Osteoblast (primary cell): ENCODE measurements at regions not wholly inside any gene's neighbourhood (a gene's known extent, or its start where the extent isn't known, plus 50 kb on each side); places are given as distances from the start of the nearest gene placed in this dataset.

ENCODE experiments used
- DNase-seq: peaks from one replicate; pipeline ENCODE4 v3.0.0; 2011; ENCODE audit warnings: low spot score, mixed read lengths; ENCODE audit not compliant: insufficient read length; ENCODE audit errors: missing footprints
- H2AFZ ChIP-seq: 2 replicates; pipeline ENCODE4 v1.6.0; 2011; ENCODE audit warnings: mild to moderate bottlenecking, low read length
- H3K27ac ChIP-seq: 2 replicates; pipeline ENCODE4 v1.5.1; 2011; ENCODE audit warnings: mild to moderate bottlenecking, low read depth, low read length, moderate library complexity
- H3K27me3 ChIP-seq: 2 replicates; pipeline ENCODE4 v1.6.0; 2012; ENCODE audit warnings: mild to moderate bottlenecking, control low read depth, inconsistent platforms, low read length, moderate library complexity; ENCODE audit not compliant: insufficient read depth
- H3K36me3 ChIP-seq: 2 replicates; pipeline ENCODE4 v1.5.1; 2011; ENCODE audit warnings: mild to moderate bottlenecking, low read length, control low read depth, moderate library complexity; ENCODE audit not compliant: insufficient read depth
- H3K4me1 ChIP-seq: 2 replicates; pipeline ENCODE4 v1.5.1; 2011; ENCODE audit warnings: mild to moderate bottlenecking, low read length, control low read depth, moderate library complexity; ENCODE audit not compliant: insufficient read depth
- H3K4me2 ChIP-seq: 2 replicates; pipeline ENCODE4 v1.6.0; 2011; ENCODE audit warnings: mild to moderate bottlenecking, low read length; ENCODE audit not compliant: insufficient read depth
- H3K4me3 ChIP-seq: fragments of 200-600 bp; sonication (generic); 3 replicates; pipeline ENCODE4 v1.5.1; 2012; ENCODE audit warnings: mild to moderate bottlenecking, low read length, inconsistent platforms; ENCODE audit not compliant: insufficient read depth
- H3K79me2 ChIP-seq: 2 replicates; pipeline ENCODE4 v1.6.0; 2012; ENCODE audit warnings: mild to moderate bottlenecking, low read length, control low read depth, inconsistent platforms; ENCODE audit not compliant: insufficient read depth
- H3K9me3 ChIP-seq: 2 replicates; pipeline ENCODE4 v1.5.1; 2011; ENCODE audit warnings: low read depth, low read length, control low read depth
- H4K20me1 ChIP-seq: 2 replicates; pipeline ENCODE4 v1.6.0; 2012; ENCODE audit warnings: mild to moderate bottlenecking, low read length, control low read depth; ENCODE audit not compliant: insufficient read depth
- TF ChIP-seq, protein P1 (sequence below): IDR thresholded peaks from 2 replicates; pipeline ENCODE4 v1.5.1; 2011; ENCODE audit warnings: mild to moderate bottlenecking, low read depth, low read length, moderate library complexity; ENCODE audit errors: extremely low read depth

DNA sequence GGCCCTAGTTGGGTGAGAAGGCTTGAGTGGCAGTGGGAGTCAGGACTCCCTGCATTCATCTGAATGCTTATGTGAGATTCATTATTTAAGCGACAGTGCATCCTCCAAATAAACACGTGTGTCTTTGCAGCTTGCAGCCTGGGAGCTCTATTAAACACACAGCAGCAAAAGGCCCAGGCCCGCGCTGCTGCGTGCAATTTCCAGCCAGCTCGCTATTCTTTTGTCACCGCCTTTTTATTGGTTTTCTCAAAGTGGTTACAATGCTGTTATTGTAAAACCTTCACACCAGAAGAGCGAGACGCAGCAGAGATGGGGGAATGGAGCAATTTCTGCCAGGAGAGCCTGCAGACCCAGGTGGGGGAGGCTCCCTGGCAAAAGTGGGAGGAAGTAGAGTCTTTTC lies 252.5 kb downstream of the BCOR start:
- TF ChIP-seq, protein P1, sequence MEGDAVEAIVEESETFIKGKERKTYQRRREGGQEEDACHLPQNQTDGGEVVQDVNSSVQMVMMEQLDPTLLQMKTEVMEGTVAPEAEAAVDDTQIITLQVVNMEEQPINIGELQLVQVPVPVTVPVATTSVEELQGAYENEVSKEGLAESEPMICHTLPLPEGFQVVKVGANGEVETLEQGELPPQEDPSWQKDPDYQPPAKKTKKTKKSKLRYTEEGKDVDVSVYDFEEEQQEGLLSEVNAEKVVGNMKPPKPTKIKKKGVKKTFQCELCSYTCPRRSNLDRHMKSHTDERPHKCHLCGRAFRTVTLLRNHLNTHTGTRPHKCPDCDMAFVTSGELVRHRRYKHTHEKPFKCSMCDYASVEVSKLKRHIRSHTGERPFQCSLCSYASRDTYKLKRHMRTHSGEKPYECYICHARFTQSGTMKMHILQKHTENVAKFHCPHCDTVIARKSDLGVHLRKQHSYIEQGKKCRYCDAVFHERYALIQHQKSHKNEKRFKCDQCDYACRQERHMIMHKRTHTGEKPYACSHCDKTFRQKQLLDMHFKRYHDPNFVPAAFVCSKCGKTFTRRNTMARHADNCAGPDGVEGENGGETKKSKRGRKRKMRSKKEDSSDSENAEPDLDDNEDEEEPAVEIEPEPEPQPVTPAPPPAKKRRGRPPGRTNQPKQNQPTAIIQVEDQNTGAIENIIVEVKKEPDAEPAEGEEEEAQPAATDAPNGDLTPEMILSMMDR = no peak
- H3K4me3 ChIP-seq = no peak overlapping the region
- no peaks in the 10 kb centered on the region for H3K4me1 ChIP-seq
- H3K27me3 ChIP-seq = peaks cover 10% of the 10 kb centered on the region
- H3K27ac ChIP-seq = no peak overlapping the region
- no peak overlapping the region for H3K4me2 ChIP-seq
- H4K20me1 ChIP-seq = no peaks in the 10 kb centered on the region
- no peaks in the 10 kb centered on the region for H3K36me3 ChIP-seq
- H3K79me2 ChIP-seq = no peaks in the 10 kb centered on the region
- no peak for DNase-seq
- no peaks in the 10 kb centered on the region for H3K9me3 ChIP-seq
- H2AFZ ChIP-seq = no peak overlapping the region

DNA sequence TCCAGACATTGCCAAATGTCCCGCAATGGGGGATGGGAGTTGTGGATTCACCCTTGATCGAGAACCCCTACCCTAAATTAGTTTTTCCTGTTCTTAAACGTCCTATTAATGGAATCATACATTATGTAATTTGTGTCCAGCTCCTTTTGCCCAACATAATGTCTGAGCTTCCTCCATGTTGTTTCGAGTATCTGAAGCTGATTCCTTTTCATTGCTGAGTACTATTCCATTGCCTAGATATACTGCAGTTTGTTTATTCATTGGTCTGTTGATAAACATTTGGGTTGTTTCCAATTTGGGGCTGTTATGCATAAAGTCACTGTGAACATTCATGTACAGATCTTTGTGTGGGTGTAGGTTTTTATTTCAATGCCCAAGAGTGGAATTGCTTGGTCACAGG lies 251.3 kb downstream of the BCOR start:
- Histone ChIP-seq H3K4me2 (no peak overlapping the region), H4K20me1 (no peaks in the 10 kb centered on the region), H3K36me3 (no peaks in the 10 kb centered on the region), H2AFZ (no peak overlapping the region), H3K27me3 (peaks cover 6% of the 10 kb centered on the region), H3K27ac (no peak overlapping the region), H3K4me1 (no peaks in the 10 kb centered on the region), H3K4me3 (no peak overlapping the region), H3K9me3 (no peaks in the 10 kb centered on the region), H3K79me2 (no peaks in the 10 kb centered on the region)
- TF ChIP-seq, protein P1 = no peak
- DNase-seq = no peak

DNA sequence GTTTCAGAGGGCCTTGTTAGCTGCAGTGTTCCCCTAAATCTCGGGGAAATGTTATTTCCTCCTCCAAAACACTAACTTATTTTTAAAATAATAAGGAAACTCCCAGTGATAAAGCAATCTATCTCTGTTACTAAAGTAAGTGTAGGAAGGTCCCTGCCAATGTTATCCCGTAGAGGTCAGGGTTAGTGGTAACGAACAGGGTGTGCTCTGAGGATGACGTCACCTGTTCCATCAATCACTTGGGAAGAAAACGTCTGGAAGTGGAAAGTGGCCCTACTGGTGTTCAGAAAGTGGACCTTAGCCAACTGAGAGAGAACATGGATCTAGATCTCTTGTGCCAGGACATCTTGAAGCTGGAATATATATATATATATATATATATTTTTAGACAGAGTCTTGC lies 249.5 kb downstream of the BCOR start:
- no peaks in the 10 kb centered on the region for H3K4me1 ChIP-seq
- no peak overlapping the region for H3K27ac ChIP-seq
- H2AFZ ChIP-seq = no peak overlapping the region
- no peaks in the 10 kb centered on the region for H4K20me1 ChIP-seq
- DNase-seq = no peak
- H3K27me3 ChIP-seq = peaks cover 6% of the 10 kb centered on the region
- H3K4me3 ChIP-seq = no peak overlapping the region
- no peaks in the 10 kb centered on the region for H3K9me3 ChIP-seq
- TF ChIP-seq, protein P1 = no peak
- no peaks in the 10 kb centered on the region for H3K36me3 ChIP-seq
- H3K4me2 ChIP-seq = no peak overlapping the region
- no peaks in the 10 kb centered on the region for H3K79me2 ChIP-seq

DNA sequence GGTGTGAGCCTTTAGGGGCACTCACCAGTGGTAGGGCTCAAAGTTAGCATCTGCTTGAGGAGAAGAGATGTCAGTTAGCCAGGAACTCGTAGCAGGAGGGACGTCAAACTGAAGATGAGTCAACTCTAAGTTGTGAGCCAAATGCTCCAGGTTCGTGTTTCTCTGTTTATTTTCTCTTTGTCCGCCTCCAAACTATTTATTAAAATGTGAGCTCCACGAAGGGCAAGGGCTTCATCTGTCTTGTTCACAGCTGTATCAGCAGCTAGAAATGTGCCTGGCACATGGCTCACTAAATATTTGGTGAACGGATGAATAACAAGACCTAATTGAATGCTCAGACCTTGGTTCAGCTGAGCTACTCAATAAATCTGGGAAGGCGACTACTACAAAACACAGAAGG lies 248.9 kb downstream of the BCOR start:
- Histone ChIP-seq H3K4me2 (no peak overlapping the region), H3K27ac (no peak overlapping the region)
- TF ChIP-seq, protein P1 = no peak

More for the DNA sequence above, 248.9 kb downstream of the BCOR start:
- H3K36me3 ChIP-seq = no peaks in the 10 kb centered on the region
- no peak overlapping the region for H2AFZ ChIP-seq
- no peak for DNase-seq
- no peaks in the 10 kb centered on the region for H3K79me2 ChIP-seq
- H3K4me1 ChIP-seq = no peaks in the 10 kb centered on the region
- H3K27me3 ChIP-seq = peaks cover 6% of the 10 kb centered on the region
- H3K4me3 ChIP-seq = no peak overlapping the region
- H3K9me3 ChIP-seq = no peaks in the 10 kb centered on the region
- no peaks in the 10 kb centered on the region for H4K20me1 ChIP-seq
